H9 (cell line): ENCODE measurements at regions not wholly inside any gene's neighbourhood (a gene's known extent, or its start where the extent isn't known, plus 50 kb on each side); places are given as distances from the start of the nearest gene placed in this dataset.

Experiments
- DNase-seq: peaks from one replicate; pipeline ENCODE4 v3.0.0-alpha.2; 2017
- H2AFZ ChIP-seq: one replicate; pipeline ENCODE4 v1.6.1; 2013; ENCODE audit warnings: mild to moderate bottlenecking, low read length, control low read depth, moderate library complexity
- H2AK5ac ChIP-seq: 2 replicates; pipeline ENCODE4 v1.6.1; 2013; ENCODE audit warnings: low read length, control low read depth, mixed read lengths; ENCODE audit not compliant: insufficient read length
- H2BK120ac ChIP-seq: one replicate; pipeline ENCODE4 v1.6.1; 2013; ENCODE audit warnings: low read depth, mild to moderate bottlenecking, low read length, control low read depth, inconsistent platforms; ENCODE audit not compliant: poor library complexity, severe bottlenecking
- H2BK12ac ChIP-seq: 2 replicates; pipeline ENCODE4 v1.6.1; 2013; ENCODE audit warnings: low read length, control low read depth, mixed read lengths, low read depth; ENCODE audit not compliant: insufficient read length
- H2BK15ac ChIP-seq: 2 replicates; pipeline ENCODE4 v1.6.1; 2013; ENCODE audit warnings: low read depth, low read length, control low read depth
- H2BK20ac ChIP-seq: one replicate; pipeline ENCODE4 v1.6.1; 2013; ENCODE audit warnings: low read depth, mild to moderate bottlenecking, low read length, control low read depth, inconsistent platforms; ENCODE audit not compliant: poor library complexity, severe bottlenecking
- H2BK5ac ChIP-seq: 2 replicates; pipeline ENCODE4 v1.6.1; 2013; ENCODE audit warnings: low read length, control low read depth, mixed read lengths; ENCODE audit not compliant: insufficient read length
- H3K14ac ChIP-seq: 2 replicates; pipeline ENCODE4 v1.6.1; 2013; ENCODE audit warnings: low read length, control low read depth; ENCODE audit not compliant: insufficient read depth
- H3K18ac ChIP-seq: 2 replicates; pipeline ENCODE4 v1.6.1; 2013; ENCODE audit warnings: low read depth, mild to moderate bottlenecking, mixed read lengths, low read length, control low read depth; ENCODE audit not compliant: insufficient read length
- H3K23ac ChIP-seq: 2 replicates; pipeline ENCODE4 v1.6.1; 2013; ENCODE audit warnings: low read length, control low read depth, mixed read lengths, low read depth; ENCODE audit not compliant: insufficient read length
- H3K23me2 ChIP-seq: 2 replicates; pipeline ENCODE4 v1.6.1; 2013; ENCODE audit warnings: low read depth, mild to moderate bottlenecking, mixed read lengths, low read length, control low read depth; ENCODE audit not compliant: insufficient read length, poor library complexity, severe bottlenecking
- H3K27ac ChIP-seq: 2 replicates; pipeline ENCODE4 v1.5.1; 2013; ENCODE audit warnings: low read length, control low read depth, mixed read lengths, low read depth; ENCODE audit not compliant: insufficient read length
- H3K27me3 ChIP-seq: 2 replicates; pipeline ENCODE4 v1.6.1; 2013; ENCODE audit warnings: low read length, control low read depth, inconsistent platforms; ENCODE audit not compliant: insufficient read depth
- H3K4ac ChIP-seq: 2 replicates; pipeline ENCODE4 v1.6.1; 2013; ENCODE audit warnings: low read depth, mild to moderate bottlenecking, control low read depth, inconsistent platforms, low read length, moderate library complexity
- H3K4me1 ChIP-seq: 2 replicates; pipeline ENCODE4 v1.6.1; 2013; ENCODE audit warnings: low read length, control low read depth, inconsistent platforms; ENCODE audit not compliant: insufficient read depth
- H3K4me2 ChIP-seq: 2 replicates; pipeline ENCODE4 v1.6.1; 2013; ENCODE audit warnings: low read length, control low read depth, mixed read lengths; ENCODE audit not compliant: insufficient read length, insufficient read depth
- H3K56ac ChIP-seq: 2 replicates; pipeline ENCODE4 v1.6.1; 2013; ENCODE audit warnings: low read depth, mild to moderate bottlenecking, mixed read lengths, low read length, control low read depth; ENCODE audit not compliant: insufficient read length
- H3K79me1 ChIP-seq: 2 replicates; pipeline ENCODE4 v1.6.1; 2013; ENCODE audit warnings: low read depth, mild to moderate bottlenecking, moderate library complexity, low read length, control low read depth, inconsistent platforms; ENCODE audit not compliant: insufficient read depth, poor library complexity, severe bottlenecking
- H3K79me2 ChIP-seq: 2 replicates; pipeline ENCODE4 v1.6.1; 2013; ENCODE audit warnings: low read length, control low read depth, inconsistent platforms; ENCODE audit not compliant: insufficient read depth
- H3K9ac ChIP-seq: 2 replicates; pipeline ENCODE4 v1.6.1; 2013; ENCODE audit warnings: low read length, control low read depth, mixed read lengths; ENCODE audit not compliant: insufficient read length; ENCODE audit errors: extremely low read depth
- H3K9me3 ChIP-seq: one replicate; pipeline ENCODE4 v1.6.1; 2013; ENCODE audit warnings: low read depth, low read length, inconsistent platforms; ENCODE audit not compliant: control insufficient read depth
- H3T11ph ChIP-seq: one replicate; pipeline ENCODE4 v1.6.1; 2013; ENCODE audit warnings: mild to moderate bottlenecking, low read length, control low read depth, inconsistent platforms
- H4K20me1 ChIP-seq: one replicate; pipeline ENCODE4 v1.6.1; 2013; ENCODE audit not compliant: control insufficient read depth, insufficient read length, insufficient read depth
- H4K5ac ChIP-seq: 2 replicates; pipeline ENCODE4 v1.6.1; 2013; ENCODE audit warnings: low read depth, mild to moderate bottlenecking, mixed read lengths, low read length, control low read depth; ENCODE audit not compliant: insufficient read length
- H4K8ac ChIP-seq: replicated peaks from 2 replicates; pipeline ENCODE4 v1.6.1; 2013; ENCODE audit warnings: low read length, control low read depth, mixed read lengths, low read depth; ENCODE audit not compliant: insufficient read length
- H4K91ac ChIP-seq: 2 replicates; pipeline ENCODE4 v1.6.1; 2013; ENCODE audit warnings: low read depth, mild to moderate bottlenecking, moderate library complexity, mixed read lengths, low read length, control low read depth; ENCODE audit not compliant: insufficient read length
- H3K27ac Mint-ChIP-seq, 3 experiments: 2 replicates in 2 of 3; 3 replicates in 1 of 3; pipeline ENCODE4 v1.8.0; 2020 to 2021; ENCODE audit warnings: mixed read lengths in 3 of 3, mild to moderate bottlenecking in 1 of 3, moderate library complexity in 1 of 3
- H3K27me3 Mint-ChIP-seq: 2 replicates; pipeline ENCODE4 v1.8.0; 2021; ENCODE audit warnings: low read depth, mild to moderate bottlenecking, moderate library complexity, mixed read lengths
- H3K36me3 Mint-ChIP-seq, 3 experiments: 2 replicates in 2 of 3; 3 replicates in 1 of 3; pipeline ENCODE4 v1.8.0; 2020 to 2021; ENCODE audit warnings: low read depth in 3 of 3, mixed read lengths in 3 of 3; ENCODE audit not compliant: insufficient read depth in 1 of 3
- H3K4me1 Mint-ChIP-seq, 2 experiments: 2 replicates each; pipeline ENCODE4 v1.8.0; 2020; ENCODE audit warnings: mixed read lengths in 2 of 2
- H3K4me3 Mint-ChIP-seq, 2 experiments: 2 replicates in 1 of 2; 3 replicates in 1 of 2; pipeline ENCODE4 v1.8.0; 2020 to 2021; ENCODE audit warnings: mild to moderate bottlenecking in 2 of 2, mixed read lengths in 2 of 2, moderate library complexity in 1 of 2
- H3K9me3 Mint-ChIP-seq, 2 experiments: 2 replicates in 1 of 2; 3 replicates in 1 of 2; pipeline ENCODE4 v1.8.0; 2020; ENCODE audit warnings: mild to moderate bottlenecking in 2 of 2, mixed read lengths in 2 of 2, moderate library complexity in 1 of 2
- CTCF ChIP-seq: fragments of 200-600 bp; sonication (generic); conservative IDR thresholded peaks from 3 replicates; pipeline ENCODE4 v1.8.0; 2021; ENCODE audit warnings: antibody characterized with exemption, mild to moderate bottlenecking
- WGBS: extraction: QIAGEN DNeasy Blood & Tissue Kit; methylation state at CpG from one replicate; pipeline ENCODE4 v1.1.7; 2013; ENCODE audit warnings: missing lambda C conversion rate, low lambda C conversion rate, mixed read lengths; ENCODE audit not compliant: insufficient read length; ENCODE audit errors: extremely low coverage; 5-methylcytosine and 5-hydroxymethylcytosine counted together

GRCh38 chr15:91688811-91689210 is 164.7 kb upstream of the SLCO3A1 start:
- Mint-ChIP-seq H3K27ac (no peak overlapping the region), H3K9me3 (no peaks in the 10 kb centered on the region; a peak in 1 of 5 replicates), H3K4me3 (no peak overlapping the region), H3K27me3 (peaks cover 4% of the 10 kb centered on the region), H3K36me3 (no peaks in the 10 kb centered on the region), H3K4me1 (no peaks in the 10 kb centered on the region)
- no peak overlapping the region for H3K18ac ChIP-seq
- H3K79me1 ChIP-seq: no peaks in the 10 kb centered on the region
- no peaks in the 10 kb centered on the region for H3K9me3 ChIP-seq
- no peak overlapping the region for H2BK5ac ChIP-seq
- no peak for DNase-seq
- TF ChIP-seq CTCF: no peak
- no peak overlapping the region for H3K27ac ChIP-seq
- H3K27me3 ChIP-seq: no peaks in the 10 kb centered on the region
- H3K4me2 ChIP-seq: no peak overlapping the region
- no peak overlapping the region for H2AK5ac ChIP-seq
- H4K20me1 ChIP-seq: no peaks in the 10 kb centered on the region
- no peaks in the 10 kb centered on the region for H3K4me1 ChIP-seq
- H4K91ac ChIP-seq: no peak overlapping the region
- H3K23me2 ChIP-seq: no peaks in the 10 kb centered on the region
- no peak overlapping the region for H4K5ac ChIP-seq
- no peak overlapping the region for H2AFZ ChIP-seq
- no peak overlapping the region for H2BK120ac ChIP-seq
- H2BK15ac ChIP-seq: no peak overlapping the region
- no peak overlapping the region for H3T11ph ChIP-seq
- H3K56ac ChIP-seq: no peak overlapping the region
- no peak overlapping the region for H2BK20ac ChIP-seq
- H3K79me2 ChIP-seq: no peaks in the 10 kb centered on the region
- no peak overlapping the region for H3K9ac ChIP-seq
- WGBS: no CpG with 5 or more reads among the region's 3 CpGs
- H3K23ac ChIP-seq: no peak overlapping the region
- no peak overlapping the region for H2BK12ac ChIP-seq
- no peak overlapping the region for H3K14ac ChIP-seq
- H4K8ac ChIP-seq: no peak overlapping the region
- no peak overlapping the region for H3K4ac ChIP-seq
